H1 (cell line): ENCODE measurements at regions not wholly inside any gene's neighbourhood (a gene's known extent, or its start where the extent isn't known, plus 50 kb on each side); places are given as distances from the start of the nearest gene placed in this dataset.

Experiments used
- ASH2L ChIP-seq: fragments of 200-600, 300-600 bp; sonication (generic); IDR thresholded peaks from one replicate; pipeline ENCODE4 v1.7.1; 2017; ENCODE audit warnings: low read length
- BCL11A ChIP-seq, 2 experiments: IDR thresholded peaks; one replicate each; pipeline ENCODE4 v1.6.1; 2011; ENCODE audit warnings: low read depth in 2 of 2, low read length in 2 of 2, mild to moderate bottlenecking in 2 of 2
- CEBPB ChIP-seq: IDR thresholded peaks from 2 replicates; pipeline ENCODE4 v1.6.1; 2012; ENCODE audit warnings: low read depth, low read length
- CREB1 ChIP-seq: IDR thresholded peaks from 2 replicates; pipeline ENCODE4 v1.6.1; 2012; ENCODE audit warnings: inconsistent platforms
- CTCF ChIP-seq, 3 experiments: IDR thresholded peaks; 1 replicate in 2 of 3; 2 replicates in 1 of 3; pipeline versions ENCODE4 v1.5.1 to v1.6.1; 2011; ENCODE audit warnings: low read length in 3 of 3, mild to moderate bottlenecking in 3 of 3, inconsistent platforms in 2 of 3, low read depth in 1 of 3, moderate library complexity in 1 of 3; ENCODE audit not compliant: insufficient read depth in 1 of 3; ENCODE audit errors: control extremely low read depth in 1 of 3
- EZH2 ChIP-seq: fragments of 200-600 bp; sonication (generic); IDR thresholded peaks from 2 replicates; pipeline ENCODE4 v1.7.1; 2012; ENCODE audit warnings: low read depth, mild to moderate bottlenecking, moderate library complexity, low read length, inconsistent platforms; ENCODE audit not compliant: severe bottlenecking
- GTF2F1 ChIP-seq: IDR thresholded peaks from 2 replicates; pipeline ENCODE4 v1.6.1; 2012; ENCODE audit warnings: low read depth, low read length, improper control_type of control experiment, borderline replicate concordance
- KDM1A ChIP-seq: fragments of 200-600, 300-600 bp; sonication (generic); IDR thresholded peaks from 2 replicates; pipeline ENCODE4 v1.7.1; 2016; ENCODE audit warnings: mild to moderate bottlenecking, low read length, borderline replicate concordance
- POLR2A ChIP-seq, 2 experiments: IDR thresholded peaks; 1 replicate in 1 of 2; 2 replicates in 1 of 2; pipeline ENCODE4 v1.6.1; 2011; ENCODE audit warnings: low read depth in 2 of 2, low read length in 2 of 2, mild to moderate bottlenecking in 2 of 2; ENCODE audit errors: control extremely low read depth in 1 of 2
- RAD21 ChIP-seq, 2 experiments: IDR thresholded peaks in 1 of 2; conservative IDR thresholded peaks in 1 of 2; 2 replicates each; pipeline ENCODE4 v1.6.1; 2011; ENCODE audit warnings: low read depth in 2 of 2, low read length in 2 of 2, improper control_type of control experiment in 1 of 2, inconsistent platforms in 1 of 2, mild to moderate bottlenecking in 1 of 2, moderate library complexity in 1 of 2
- YY1 ChIP-seq: IDR thresholded peaks from 2 replicates; pipeline ENCODE4 v1.6.1; 2011; ENCODE audit warnings: low read depth, mild to moderate bottlenecking, low read length

GRCh38 chr5:88115211-88115610 is 153.4 kb downstream of the TMEM161B start:
- TF ChIP-seq EZH2 (no peak), CEBPB (no peak), CTCF (IDR thresholded peaks at IDR 0.05; ENCODE audit: control extremely low read depth in 1 of 3, insufficient read depth in 1 of 3, low read depth in 1 of 3, low read length in 3 of 3) (no peak), RAD21 (IDR thresholded peaks at IDR 0.05 in 1 of 2, conservative IDR thresholded peaks at IDR 0.05 in 1 of 2; ENCODE audit: low read depth in 2 of 2, low read length in 2 of 2) (no peak), ASH2L (no peak), GTF2F1 (no peak), CREB1 (no peak), KDM1A (no peak), POLR2A (IDR thresholded peaks at IDR 0.05; ENCODE audit: control extremely low read depth in 1 of 2, low read depth in 2 of 2, low read length in 2 of 2) (no peak), YY1 (no peak), BCL11A (IDR thresholded peaks at IDR 0.05; ENCODE audit: low read depth in 2 of 2, low read length in 2 of 2) (no peak)
